ENCODE measurements at regions not wholly inside any gene's neighbourhood (a gene's known extent, or its start where the extent isn't known, plus 50 kb on each side); places are given as distances from the start of the nearest gene placed in this dataset.

DNA sequence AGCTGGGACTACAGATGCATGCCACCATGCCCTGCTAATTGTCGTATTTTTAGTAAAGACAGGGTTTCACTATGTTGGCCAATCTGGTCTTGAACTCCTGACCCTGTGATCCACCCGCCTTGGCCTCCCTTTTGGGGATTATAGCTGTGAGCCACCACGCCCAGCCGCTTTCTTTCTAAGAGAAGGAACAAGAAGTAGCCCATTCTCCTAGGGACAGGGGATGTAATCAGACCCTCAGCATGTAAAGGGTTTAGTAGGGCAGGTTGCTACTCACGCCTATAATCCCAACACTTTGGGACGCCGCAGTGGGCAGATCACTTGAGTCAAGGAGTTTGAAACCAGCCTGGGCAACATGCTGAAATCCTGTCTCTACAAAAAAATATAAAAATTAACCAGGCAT lies 189.7 kb downstream of the TOMM20 start:
- TF ChIP-seq, protein P1, sequence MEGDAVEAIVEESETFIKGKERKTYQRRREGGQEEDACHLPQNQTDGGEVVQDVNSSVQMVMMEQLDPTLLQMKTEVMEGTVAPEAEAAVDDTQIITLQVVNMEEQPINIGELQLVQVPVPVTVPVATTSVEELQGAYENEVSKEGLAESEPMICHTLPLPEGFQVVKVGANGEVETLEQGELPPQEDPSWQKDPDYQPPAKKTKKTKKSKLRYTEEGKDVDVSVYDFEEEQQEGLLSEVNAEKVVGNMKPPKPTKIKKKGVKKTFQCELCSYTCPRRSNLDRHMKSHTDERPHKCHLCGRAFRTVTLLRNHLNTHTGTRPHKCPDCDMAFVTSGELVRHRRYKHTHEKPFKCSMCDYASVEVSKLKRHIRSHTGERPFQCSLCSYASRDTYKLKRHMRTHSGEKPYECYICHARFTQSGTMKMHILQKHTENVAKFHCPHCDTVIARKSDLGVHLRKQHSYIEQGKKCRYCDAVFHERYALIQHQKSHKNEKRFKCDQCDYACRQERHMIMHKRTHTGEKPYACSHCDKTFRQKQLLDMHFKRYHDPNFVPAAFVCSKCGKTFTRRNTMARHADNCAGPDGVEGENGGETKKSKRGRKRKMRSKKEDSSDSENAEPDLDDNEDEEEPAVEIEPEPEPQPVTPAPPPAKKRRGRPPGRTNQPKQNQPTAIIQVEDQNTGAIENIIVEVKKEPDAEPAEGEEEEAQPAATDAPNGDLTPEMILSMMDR (conservative IDR thresholded peaks at IDR 0.05; ENCODE audit: low read depth, low read length), result no peak
- no peak overlapping the region for H3K4me3 ChIP-seq (ENCODE audit: low read depth, low read length)
- DNase-seq (ENCODE audit: low read depth), result no peak

DNA sequence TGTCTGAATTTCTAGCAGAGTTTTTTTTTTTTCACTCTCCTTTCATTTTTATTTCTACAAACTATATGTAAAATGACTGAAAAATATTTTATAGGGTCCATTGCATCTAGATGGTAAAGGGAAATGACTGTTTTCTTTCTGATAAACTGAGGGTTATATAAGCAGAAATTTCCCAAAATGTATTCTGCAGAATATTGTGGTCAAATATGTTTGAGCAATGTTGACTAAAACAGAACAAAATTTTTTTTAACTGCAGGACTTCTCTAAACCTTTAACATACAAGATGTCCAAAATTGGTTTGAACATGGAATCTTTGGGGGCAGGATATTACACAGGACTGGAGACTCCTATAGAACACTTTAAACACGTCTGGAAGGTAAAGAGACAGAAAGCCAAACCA lies 190.5 kb downstream of the TOMM20 start:
- DNase-seq (ENCODE audit: low read depth), result no peak
- TF ChIP-seq, protein P1 (conservative IDR thresholded peaks at IDR 0.05; ENCODE audit: low read depth, low read length), result no peak
- no peak overlapping the region for H3K4me3 ChIP-seq (ENCODE audit: low read depth, low read length)

DNA sequence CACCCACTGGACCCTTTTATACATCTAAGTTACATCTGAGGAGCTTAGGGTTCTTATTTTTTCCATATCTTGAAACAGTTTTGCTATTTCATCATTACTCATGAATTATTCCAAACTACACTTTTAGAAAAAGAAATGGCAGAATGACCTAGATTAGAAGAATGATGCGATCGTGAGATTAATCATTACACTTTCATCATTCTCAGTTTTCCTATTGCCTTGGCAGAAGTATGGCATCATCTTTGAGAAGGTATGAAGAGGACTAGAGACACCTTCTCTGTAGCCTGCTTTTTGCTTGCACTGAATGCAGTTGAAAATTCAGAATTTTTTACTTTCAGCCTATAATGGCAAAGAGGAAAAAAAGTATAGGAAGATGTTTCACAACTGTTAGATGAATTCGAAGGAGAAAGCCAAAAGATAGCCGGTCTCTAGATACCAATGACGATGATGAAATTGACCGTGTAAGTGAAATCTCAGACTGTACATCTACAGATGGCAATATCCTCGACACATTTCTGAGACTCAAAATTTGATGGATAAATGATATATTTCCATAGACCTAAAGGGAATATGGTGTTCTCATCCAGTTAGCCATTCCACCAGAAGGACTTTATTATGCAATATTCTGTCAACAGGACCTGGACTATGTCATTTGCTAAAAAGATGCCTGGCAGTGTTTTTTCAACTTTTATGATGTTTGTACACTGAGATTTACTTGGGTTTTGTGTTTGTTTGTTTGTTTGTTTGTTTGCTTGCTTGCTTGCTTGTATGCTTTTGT lies 191.8 kb downstream of the TOMM20 start:
- no peak overlapping the region for H3K4me3 ChIP-seq (ENCODE audit: low read depth, low read length)
- DNase-seq (ENCODE audit: low read depth), result no peak
- TF ChIP-seq, protein P1 (conservative IDR thresholded peaks at IDR 0.05; ENCODE audit: low read depth, low read length), result no peak

DNA sequence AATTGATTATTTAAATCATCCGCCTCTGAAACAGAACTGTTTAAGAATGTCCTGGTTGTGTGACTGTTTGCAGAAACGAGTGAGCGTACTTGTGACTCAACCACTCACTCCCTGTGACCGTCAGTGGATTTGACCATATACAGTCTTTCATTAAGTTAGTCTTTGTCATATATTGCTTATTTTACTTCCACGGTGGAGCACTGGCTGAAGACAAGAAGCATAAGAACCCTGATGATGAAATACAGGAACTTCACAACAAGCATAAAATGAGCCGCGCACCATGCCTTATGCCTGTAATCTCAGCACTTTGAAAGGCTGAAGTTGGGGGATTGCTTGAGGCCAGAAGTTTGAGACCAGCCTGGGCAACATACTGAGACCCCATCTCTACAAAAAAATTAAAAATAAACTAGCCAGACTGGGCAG lies 194.0 kb downstream of the TOMM20 start:
- H3K4me3 ChIP-seq (ENCODE audit: low read depth, low read length), result no peak overlapping the region
- DNase-seq (ENCODE audit: low read depth), result no peak
- TF ChIP-seq, protein P1 (conservative IDR thresholded peaks at IDR 0.05; ENCODE audit: low read depth, low read length), result no peak

DNA sequence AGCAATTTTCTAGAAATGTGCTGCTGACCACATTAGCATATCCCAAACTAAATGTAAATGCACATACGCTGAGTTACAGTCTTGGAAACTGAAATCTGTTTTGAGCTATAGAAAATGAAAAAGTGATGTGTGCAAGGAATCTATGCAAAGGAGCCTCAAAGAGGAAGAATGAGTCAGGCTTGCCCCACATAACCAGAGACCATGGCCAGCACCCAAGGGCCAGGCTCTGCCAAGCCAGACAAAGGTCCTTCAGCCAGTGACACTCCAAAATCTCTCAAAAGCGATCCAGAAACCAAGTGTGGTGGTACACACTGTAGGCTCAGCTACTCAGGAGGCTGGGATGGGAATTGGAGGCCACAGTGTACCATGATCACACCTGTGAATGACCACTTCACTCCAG lies 195.2 kb downstream of the TOMM20 start:
- TF ChIP-seq, protein P1 (conservative IDR thresholded peaks at IDR 0.05; ENCODE audit: low read depth, low read length), result no peak
- H3K4me3 ChIP-seq (ENCODE audit: low read depth, low read length), result no peak overlapping the region
- no peak for DNase-seq (ENCODE audit: low read depth)

DNA sequence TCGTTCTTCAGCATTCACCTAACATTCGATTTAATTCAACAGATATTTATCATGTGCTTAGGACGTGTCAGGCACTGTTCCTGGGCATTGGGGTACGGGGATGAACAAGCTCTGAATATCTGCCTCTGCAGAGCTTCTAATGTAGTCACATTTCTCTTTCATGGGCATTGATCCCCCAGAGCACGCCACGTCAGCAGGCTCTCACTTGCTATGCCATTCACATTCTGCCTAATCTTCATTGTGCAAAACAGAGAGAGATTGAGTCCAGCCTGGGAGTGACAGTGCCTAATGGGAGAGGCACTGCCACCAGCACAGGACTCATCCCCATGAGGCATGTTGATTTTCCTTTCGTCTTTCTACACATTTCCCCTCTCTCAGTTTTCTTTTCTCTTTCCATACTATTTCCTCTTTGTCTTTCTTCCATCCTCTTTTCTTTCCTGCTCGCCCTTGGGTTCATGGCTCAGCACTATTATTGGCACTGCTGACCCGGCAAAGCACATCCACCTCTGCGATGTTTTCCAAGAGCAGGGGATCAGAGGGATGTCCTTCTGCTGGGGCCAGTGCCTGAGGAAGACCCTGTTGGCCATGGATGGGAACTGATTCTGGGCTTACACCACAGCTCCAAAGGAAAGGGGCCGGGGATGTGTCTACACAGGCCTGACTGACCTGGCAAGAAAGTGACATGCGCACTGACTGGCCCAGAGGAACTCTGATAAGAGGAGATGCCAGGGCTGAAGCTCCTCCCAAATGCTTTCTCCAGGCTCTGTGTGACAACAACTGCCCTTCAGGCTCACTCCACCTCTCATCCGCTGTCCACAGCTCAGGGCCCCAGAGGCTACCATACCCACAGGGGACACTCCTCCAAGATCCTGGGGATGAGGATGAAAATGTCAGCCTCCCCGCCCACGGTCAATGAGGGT lies 195.9 kb downstream of the TOMM20 start:
- DNase-seq (ENCODE audit: low read depth), result no peak
- H3K4me3 ChIP-seq (ENCODE audit: low read depth, low read length), result no peak overlapping the region
- TF ChIP-seq, protein P1 (conservative IDR thresholded peaks at IDR 0.05; ENCODE audit: low read depth, low read length), result no peak

Data from epithelial cell of proximal tubule (primary cell).